Astrocyte (in vitro differentiated cells and primary cell): ENCODE measurements at regions not wholly inside any gene's neighbourhood (a gene's known extent, or its start where the extent isn't known, plus 50 kb on each side); places are given as distances from the start of the nearest gene placed in this dataset.

Source experiments
- DNase-seq: peaks from one replicate; pipeline ENCODE4 v3.0.0-alpha.2; 2010; ENCODE audit warnings: low read depth
- FAIRE-seq: peaks from 2 replicates; lab custom pipeline; 2011; peaks lifted over from hg19 to GRCh38; lab: Jason Lieb, UNC
- H2AFZ ChIP-seq: 2 replicates; pipeline ENCODE4 v1.6.0; 2012; ENCODE audit warnings: low read depth, low read length, inconsistent platforms
- H3K27ac ChIP-seq: 2 replicates; pipeline ENCODE4 v1.5.1; 2011; ENCODE audit warnings: low read depth, low read length, inconsistent platforms
- H3K27me3 ChIP-seq: 2 replicates; pipeline ENCODE4 v1.6.0; 2011; ENCODE audit warnings: low read length, inconsistent platforms; ENCODE audit not compliant: insufficient read depth
- H3K36me3 ChIP-seq: 2 replicates; pipeline ENCODE4 v1.5.1; 2011; ENCODE audit warnings: low read length, inconsistent platforms; ENCODE audit not compliant: insufficient read depth
- H3K4me1 ChIP-seq: 2 replicates; pipeline ENCODE4 v1.5.1; 2011; ENCODE audit warnings: low read length, inconsistent platforms; ENCODE audit not compliant: insufficient read depth
- H3K4me2 ChIP-seq: 2 replicates; pipeline ENCODE4 v1.6.0; 2012; ENCODE audit warnings: low read length, inconsistent platforms
- H3K4me3 ChIP-seq: 2 replicates; pipeline ENCODE4 v1.5.1; 2011; ENCODE audit warnings: low read depth, mild to moderate bottlenecking, low read length, inconsistent platforms; ENCODE audit not compliant: insufficient read depth
- H3K79me2 ChIP-seq: 2 replicates; pipeline ENCODE4 v1.6.0; 2012; ENCODE audit warnings: mild to moderate bottlenecking, low read length, inconsistent platforms; ENCODE audit not compliant: insufficient read depth
- H3K9ac ChIP-seq: 2 replicates; pipeline ENCODE4 v1.6.0; 2012; ENCODE audit warnings: mild to moderate bottlenecking, low read length, inconsistent platforms
- H3K9me3 ChIP-seq: 2 replicates; pipeline ENCODE4 v1.5.1; 2012; ENCODE audit warnings: low read depth, mild to moderate bottlenecking, low read length, inconsistent platforms; ENCODE audit not compliant: insufficient read depth
- H4K20me1 ChIP-seq: 2 replicates; pipeline ENCODE4 v1.6.0; 2012; ENCODE audit warnings: low read length, inconsistent platforms; ENCODE audit not compliant: insufficient read depth
- H3K27ac Mint-ChIP-seq: one replicate; pipeline ENCODE4 v1.8.0; 2021; ENCODE audit warnings: mild to moderate bottlenecking, mixed read lengths; ENCODE audit not compliant: unreplicated experiment
- H3K27me3 Mint-ChIP-seq: one replicate; pipeline ENCODE4 v1.8.0; 2021; ENCODE audit warnings: low read depth, mixed read lengths; ENCODE audit not compliant: unreplicated experiment
- H3K36me3 Mint-ChIP-seq: one replicate; pipeline ENCODE4 v1.8.0; 2021; ENCODE audit warnings: low read depth, mixed read lengths; ENCODE audit not compliant: unreplicated experiment
- H3K4me1 Mint-ChIP-seq: one replicate; pipeline ENCODE4 v1.8.0; 2021; ENCODE audit warnings: low read depth, mixed read lengths; ENCODE audit not compliant: unreplicated experiment
- H3K4me3 Mint-ChIP-seq: one replicate; pipeline ENCODE4 v1.8.0; 2021; ENCODE audit warnings: mild to moderate bottlenecking, moderate library complexity, mixed read lengths; ENCODE audit not compliant: unreplicated experiment
- H3K9me3 Mint-ChIP-seq: one replicate; pipeline ENCODE4 v1.8.0; 2021; ENCODE audit warnings: mild to moderate bottlenecking, mixed read lengths; ENCODE audit not compliant: unreplicated experiment
- EZH2 ChIP-seq: IDR thresholded peaks from 2 replicates; pipeline ENCODE4 v1.6.1; 2012; ENCODE audit warnings: mild to moderate bottlenecking, low read length, inconsistent platforms; ENCODE audit not compliant: insufficient read depth
- TF ChIP-seq, protein P1 (sequence below): IDR thresholded peaks from 2 replicates; pipeline ENCODE4 v1.5.1; 2011; ENCODE audit warnings: low read depth, mild to moderate bottlenecking, inconsistent platforms, low read length, moderate library complexity; ENCODE audit not compliant: insufficient read depth

DNA sequence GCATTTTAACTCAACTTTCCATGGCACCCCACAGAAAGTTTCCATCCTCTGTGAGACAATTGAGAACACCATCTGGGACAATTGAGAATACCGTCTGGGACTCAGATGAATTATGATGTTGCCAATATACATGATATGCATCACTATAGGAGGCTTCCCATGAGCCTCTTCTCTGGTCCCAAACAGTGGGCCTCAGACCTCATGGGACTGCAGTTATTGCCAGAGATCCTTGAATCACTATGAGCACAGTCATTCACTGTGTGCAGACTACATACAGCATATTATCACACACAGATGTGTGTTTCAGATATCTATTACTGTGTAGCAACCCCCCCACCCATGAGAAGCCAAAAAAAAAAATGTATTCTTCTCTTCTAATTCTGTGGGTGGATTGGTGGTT is 134.4 kb downstream of the GXYLT1 start:
- H3K9ac ChIP-seq: no peak overlapping the region
- H3K36me3 ChIP-seq: no peaks in the 10 kb centered on the region
- Mint-ChIP-seq H3K9me3 (no peaks in the 10 kb centered on the region), H3K4me1 (peaks cover 9% of the 10 kb centered on the region), H3K27me3 (peaks cover 3% of the 10 kb centered on the region), H3K27ac (no peak overlapping the region), H3K4me3 (no peak overlapping the region), H3K36me3 (no peaks in the 10 kb centered on the region)
- H3K4me1 ChIP-seq: no peaks in the 10 kb centered on the region
- H3K27me3 ChIP-seq: no peaks in the 10 kb centered on the region
- FAIRE-seq (no peak), DNase-seq (no peak)
- no peaks in the 10 kb centered on the region for H4K20me1 ChIP-seq
- no peak overlapping the region for H3K4me3 ChIP-seq
- no peak overlapping the region for H3K27ac ChIP-seq
- no peak overlapping the region for H2AFZ ChIP-seq
- H3K4me2 ChIP-seq: no peak overlapping the region
- H3K9me3 ChIP-seq: no peaks in the 10 kb centered on the region
- no peak for TF ChIP-seq EZH2
- TF ChIP-seq, protein P1, sequence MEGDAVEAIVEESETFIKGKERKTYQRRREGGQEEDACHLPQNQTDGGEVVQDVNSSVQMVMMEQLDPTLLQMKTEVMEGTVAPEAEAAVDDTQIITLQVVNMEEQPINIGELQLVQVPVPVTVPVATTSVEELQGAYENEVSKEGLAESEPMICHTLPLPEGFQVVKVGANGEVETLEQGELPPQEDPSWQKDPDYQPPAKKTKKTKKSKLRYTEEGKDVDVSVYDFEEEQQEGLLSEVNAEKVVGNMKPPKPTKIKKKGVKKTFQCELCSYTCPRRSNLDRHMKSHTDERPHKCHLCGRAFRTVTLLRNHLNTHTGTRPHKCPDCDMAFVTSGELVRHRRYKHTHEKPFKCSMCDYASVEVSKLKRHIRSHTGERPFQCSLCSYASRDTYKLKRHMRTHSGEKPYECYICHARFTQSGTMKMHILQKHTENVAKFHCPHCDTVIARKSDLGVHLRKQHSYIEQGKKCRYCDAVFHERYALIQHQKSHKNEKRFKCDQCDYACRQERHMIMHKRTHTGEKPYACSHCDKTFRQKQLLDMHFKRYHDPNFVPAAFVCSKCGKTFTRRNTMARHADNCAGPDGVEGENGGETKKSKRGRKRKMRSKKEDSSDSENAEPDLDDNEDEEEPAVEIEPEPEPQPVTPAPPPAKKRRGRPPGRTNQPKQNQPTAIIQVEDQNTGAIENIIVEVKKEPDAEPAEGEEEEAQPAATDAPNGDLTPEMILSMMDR: no peak
- no peaks in the 10 kb centered on the region for H3K79me2 ChIP-seq

DNA sequence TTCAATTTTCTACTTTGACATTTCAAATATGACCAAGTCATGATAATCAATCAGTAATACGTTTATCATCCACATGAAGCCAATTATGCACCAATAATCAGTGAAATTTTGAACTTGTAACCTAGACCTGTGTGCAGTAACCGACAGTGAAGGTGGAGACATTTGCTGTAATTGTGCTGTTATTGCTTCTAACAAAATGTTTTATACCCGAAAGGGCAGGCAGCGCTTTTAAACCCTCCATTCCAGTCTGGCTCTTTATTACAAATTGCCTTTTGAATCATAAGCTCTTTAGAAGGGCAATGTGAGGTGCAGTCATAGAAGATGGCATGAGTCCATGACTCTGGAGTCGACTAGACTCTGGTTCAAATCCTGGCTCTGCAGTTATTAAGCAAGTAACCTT is 135.7 kb downstream of the GXYLT1 start:
- H3K79me2 ChIP-seq: no peaks in the 10 kb centered on the region
- no peak overlapping the region for H3K27ac Mint-ChIP-seq
- H3K4me3 ChIP-seq: no peak overlapping the region
- peaks cover 3% of the 10 kb centered on the region for H3K27me3 Mint-ChIP-seq
- no peaks in the 10 kb centered on the region for H3K4me1 ChIP-seq
- H3K27me3 ChIP-seq: no peaks in the 10 kb centered on the region
- H3K9me3 Mint-ChIP-seq: no peaks in the 10 kb centered on the region
- H3K36me3 ChIP-seq: no peaks in the 10 kb centered on the region
- no peak overlapping the region for H3K4me3 Mint-ChIP-seq
- H3K9me3 ChIP-seq: no peaks in the 10 kb centered on the region
- DNase-seq (no peak), FAIRE-seq (no peak)
- H3K27ac ChIP-seq: no peak overlapping the region
- no peak overlapping the region for H3K9ac ChIP-seq
- H4K20me1 ChIP-seq: no peaks in the 10 kb centered on the region
- no peak overlapping the region for H2AFZ ChIP-seq
- no peak for TF ChIP-seq EZH2
- TF ChIP-seq, protein P1: no peak
- no peak overlapping the region for H3K4me2 ChIP-seq
- H3K4me1 Mint-ChIP-seq: peaks cover 8% of the 10 kb centered on the region
- H3K36me3 Mint-ChIP-seq: no peaks in the 10 kb centered on the region

DNA sequence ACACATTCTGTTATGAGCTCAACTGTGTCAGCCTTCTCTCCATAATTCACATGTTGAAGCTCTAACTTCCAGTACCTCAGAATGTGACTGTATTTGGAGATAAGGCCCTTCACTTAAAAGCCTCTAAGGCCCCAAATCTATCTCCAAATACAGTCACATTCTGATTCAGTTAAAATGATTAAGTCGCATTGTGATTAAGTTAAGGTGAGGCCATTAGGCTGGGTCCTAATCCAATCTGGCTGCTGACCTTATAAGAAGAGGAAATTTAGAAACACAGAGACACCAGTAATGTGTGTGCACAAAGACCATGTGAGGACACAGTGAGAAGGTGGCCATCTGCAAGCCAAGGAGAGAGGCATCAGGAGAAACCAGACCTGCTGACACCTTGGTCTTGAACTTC is 141.6 kb downstream of the GXYLT1 start:
- Histone ChIP-seq H3K36me3 (no peaks in the 10 kb centered on the region), H2AFZ (no peak overlapping the region), H3K27me3 (no peaks in the 10 kb centered on the region), H4K20me1 (no peaks in the 10 kb centered on the region), H3K9ac (no peak overlapping the region), H3K4me1 (no peaks in the 10 kb centered on the region), H3K79me2 (no peaks in the 10 kb centered on the region), H3K4me2 (no peak overlapping the region), H3K4me3 (no peak overlapping the region), H3K9me3 (no peaks in the 10 kb centered on the region), H3K27ac (no peak overlapping the region)
- Mint-ChIP-seq H3K4me1 (no peaks in the 10 kb centered on the region), H3K9me3 (no peaks in the 10 kb centered on the region), H3K27me3 (peaks cover 3% of the 10 kb centered on the region), H3K4me3 (no peak overlapping the region), H3K36me3 (no peaks in the 10 kb centered on the region), H3K27ac (no peak overlapping the region)
- no peak for DNase-seq
- FAIRE-seq: no peak
- TF ChIP-seq, protein P1: no peak
- TF ChIP-seq EZH2: no peak
